SK-N-SH (cell line): ENCODE measurements at regions not wholly inside any gene's neighbourhood (a gene's known extent, or its start where the extent isn't known, plus 50 kb on each side); places are given as distances from the start of the nearest gene placed in this dataset.

Source experiments
- CTCF ChIA-PET: fragments of 300-600, 350-600 bp; formaldehyde crosslinking; extraction: SDS; loops from one replicate; lab custom pipeline; 2021; lab: Yijun Ruan, JAX
- POLR2A ChIA-PET: fragments of 350-600 bp; sonication (Branson Sonifier 250); formaldehyde crosslinking; extraction: SDS; loops from one replicate; lab custom pipeline; 2020; ENCODE audit warnings: antibody characterized with exemption, inconsistent platforms; lab: Yijun Ruan, JAX
- DNase-seq: peaks from one replicate; pipeline ENCODE4 v3.0.0; 2012
- H2AFZ ChIP-seq: fragments of 200-600 bp; sonication (generic); 2 replicates; pipeline ENCODE4 v1.8.1; 2016; ENCODE audit warnings: antibody characterized with exemption, mild to moderate bottlenecking, low read depth
- H3F3A ChIP-seq: fragments of 200-600 bp; sonication (generic); replicated peaks from 2 replicates; pipeline ENCODE3; 2016; ENCODE audit warnings: antibody characterized with exemption, mild to moderate bottlenecking; ENCODE audit not compliant: insufficient read depth
- H3K27ac ChIP-seq, 2 experiments: fragments of 200-500 bp in 1 of 2; fragments of 200-600 bp in 1 of 2; sonication (Bioruptor generic) in 1 of 2; sonication (generic), shearing (Covaris generic) in 1 of 2; 2 replicates each; pipeline versions ENCODE4 v1.5.1 to v1.6.1; 2014 to 2016; ENCODE audit warnings: low read depth in 2 of 2, inconsistent platforms in 1 of 2, low read length in 1 of 2, mild to moderate bottlenecking in 1 of 2, mixed read lengths in 1 of 2
- H3K27me3 ChIP-seq: fragments of 200-600 bp; sonication (generic), shearing (Covaris generic); 2 replicates; pipeline ENCODE4 v1.6.1; 2016; ENCODE audit warnings: mixed run types; ENCODE audit not compliant: insufficient read depth
- H3K36me3 ChIP-seq, 2 experiments: fragments of 200-500 bp in 1 of 2; fragments of 200-600 bp in 1 of 2; sonication (Bioruptor generic) in 1 of 2; sonication (generic) in 1 of 2; replicated peaks in 1 of 2; 2 replicates each; pipeline versions ENCODE3 to v1.5.1; 2014 to 2016; ENCODE audit warnings: low read length in 1 of 2, mild to moderate bottlenecking in 1 of 2; ENCODE audit not compliant: insufficient read depth in 2 of 2, control insufficient read depth in 1 of 2
- H3K4me1 ChIP-seq, 2 experiments: fragments of 200-500 bp in 1 of 2; fragments of 200-600 bp in 1 of 2; sonication (Bioruptor generic) in 1 of 2; sonication (generic), shearing (Covaris generic) in 1 of 2; 2 replicates each; pipeline versions ENCODE4 v1.5.1 to v1.6.1; 2014 to 2016; ENCODE audit warnings: low read depth in 1 of 2, low read length in 1 of 2, mixed run types in 1 of 2; ENCODE audit not compliant: insufficient read depth in 2 of 2, control insufficient read depth in 1 of 2
- H3K4me2 ChIP-seq: fragments of 200-600 bp; sonication (generic), shearing (Covaris generic); 2 replicates; pipeline ENCODE4 v1.6.1; 2017; ENCODE audit warnings: mixed run types
- H3K4me3 ChIP-seq, 2 experiments: fragments of 200-500 bp in 1 of 2; fragments of 200-600 bp in 1 of 2; sonication (Bioruptor generic) in 1 of 2; sonication (generic), shearing (Covaris generic) in 1 of 2; 2 replicates each; pipeline versions ENCODE4 v1.5.1 to v1.8.1; 2014 to 2016; ENCODE audit warnings: low read depth in 2 of 2, inconsistent platforms in 1 of 2, low read length in 1 of 2, mild to moderate bottlenecking in 1 of 2, mixed read lengths in 1 of 2, moderate library complexity in 1 of 2
- H3K79me2 ChIP-seq: fragments of 200-600 bp; sonication (generic); 2 replicates; pipeline ENCODE4 v1.8.1; 2017; ENCODE audit warnings: mild to moderate bottlenecking; ENCODE audit not compliant: insufficient read depth
- H3K9ac ChIP-seq: fragments of 200-600 bp; sonication (generic); 2 replicates; pipeline ENCODE4 v1.6.1; 2017; ENCODE audit warnings: mixed run types
- H3K9me2 ChIP-seq: fragments of 200-600 bp; sonication (generic); 2 replicates; pipeline ENCODE4 v1.6.1; 2017; ENCODE audit warnings: mixed run types
- H3K9me3 ChIP-seq: fragments of 200-600 bp; sonication (generic); 2 replicates; pipeline ENCODE4 v1.6.1; 2017; ENCODE audit warnings: mixed run types, mild to moderate bottlenecking, moderate library complexity
- H4K20me1 ChIP-seq: fragments of 200-600 bp; sonication (generic); 2 replicates; pipeline ENCODE4 v1.6.1; 2017; ENCODE audit warnings: mild to moderate bottlenecking, mixed run types; ENCODE audit not compliant: insufficient read depth
- CTCF ChIP-seq: fragments of 200-600 bp; sonication (generic); IDR thresholded peaks from 2 replicates; pipeline ENCODE4 v1.6.1; 2017; ENCODE audit warnings: antibody characterized with exemption, mild to moderate bottlenecking, moderate library complexity
- EZH2phosphoT487 ChIP-seq: fragments of 200-600 bp; sonication (generic); IDR thresholded peaks from 2 replicates; pipeline ENCODE4 v1.6.1; 2017; ENCODE audit warnings: low read depth, mixed run types, mild to moderate bottlenecking, antibody characterized with exemption, moderate library complexity, borderline replicate concordance
- FOSL2 ChIP-seq: IDR thresholded peaks from 2 replicates; pipeline ENCODE4 v1.4.0; 2012; ENCODE audit warnings: low read depth, mild to moderate bottlenecking, moderate library complexity, borderline replicate concordance
- FOXM1 ChIP-seq: IDR thresholded peaks from 2 replicates; pipeline ENCODE4 v1.4.0; 2012; ENCODE audit warnings: low read depth, mild to moderate bottlenecking
- JUND ChIP-seq: IDR thresholded peaks from 2 replicates; pipeline ENCODE4 v1.4.0; 2012
- MEF2A ChIP-seq: IDR thresholded peaks from 2 replicates; pipeline ENCODE4 v1.4.0; 2012; ENCODE audit warnings: low read depth, borderline replicate concordance
- NRF1 ChIP-seq: IDR thresholded peaks from 2 replicates; pipeline ENCODE4 v1.6.1; 2012; ENCODE audit warnings: low read depth, mild to moderate bottlenecking, low read length
- PBX3 ChIP-seq: IDR thresholded peaks from 2 replicates; pipeline ENCODE4; 2012
- RCOR1 ChIP-seq: fragments of 150-350 bp; IDR thresholded peaks from 2 replicates; pipeline ENCODE4 v1.6.1; 2017; ENCODE audit warnings: antibody characterized with exemption, low read length
- REST ChIP-seq: IDR thresholded peaks from 2 replicates; pipeline ENCODE4 v1.6.1; 2012; ENCODE audit warnings: mild to moderate bottlenecking, low read depth, low read length, moderate library complexity
- RFX5 ChIP-seq: IDR thresholded peaks from 2 replicates; pipeline ENCODE4 v1.6.1; 2012; ENCODE audit warnings: mild to moderate bottlenecking, improper control_type of control experiment, low read length
- SMC3 ChIP-seq: IDR thresholded peaks from 2 replicates; pipeline ENCODE4 v1.6.1; 2012; ENCODE audit warnings: low read depth, low read length, improper control_type of control experiment
- TAF1 ChIP-seq: IDR thresholded peaks from 2 replicates; pipeline ENCODE4 v1.6.1; 2012; ENCODE audit warnings: low read depth, mild to moderate bottlenecking, low read length, moderate library complexity, borderline replicate concordance
- TCF12 ChIP-seq: IDR thresholded peaks from 2 replicates; pipeline ENCODE4 v1.4.0; 2012
- TEAD4 ChIP-seq: IDR thresholded peaks from 2 replicates; pipeline ENCODE4 v1.4.0; 2012; ENCODE audit warnings: mild to moderate bottlenecking, borderline replicate concordance; ENCODE audit not compliant: insufficient read depth
- USF2 ChIP-seq: fragments of 150-350 bp; IDR thresholded peaks from 2 replicates; pipeline ENCODE4 v1.6.1; 2017; ENCODE audit warnings: antibody characterized with exemption, low read length, low read depth, borderline replicate concordance
- ZBTB33 ChIP-seq: IDR thresholded peaks from 2 replicates; pipeline ENCODE4 v1.4.0; 2012; ENCODE audit warnings: low read depth, borderline replicate concordance
- WGBS: methylation state at CpG from one replicate; pipeline ENCODE4 v1.1.6; 2017; ENCODE audit warnings: low lambda C conversion rate; 5-methylcytosine and 5-hydroxymethylcytosine counted together

GRCh38 chr9:28445211-28445610 is 871.9 kb upstream of the C9orf72 start:
- Histone ChIP-seq H3K9me3 (no peaks in the 10 kb centered on the region), H2AFZ (no peak overlapping the region), H3K79me2 (no peaks in the 10 kb centered on the region), H4K20me1 (no peaks in the 10 kb centered on the region), H3K27me3 (no peaks in the 10 kb centered on the region), H3F3A (no peaks in the 10 kb centered on the region), H3K36me3 (no peaks in the 10 kb centered on the region), H3K9ac (no peak overlapping the region), H3K4me2 (no peak overlapping the region), H3K9me2 (no peaks in the 10 kb centered on the region), H3K4me1 (no peaks in the 10 kb centered on the region), H3K27ac (no peak overlapping the region), H3K4me3 (no peak overlapping the region)
- POLR2A ChIA-PET: no interaction called here
- TF ChIP-seq TAF1: no peak
- TF ChIP-seq JUND: no peak
- no peak for TF ChIP-seq CTCF
- no peak for TF ChIP-seq MEF2A
- TF ChIP-seq EZH2phosphoT487: no peak
- TF ChIP-seq NRF1: no peak
- TF ChIP-seq PBX3: no peak
- TF ChIP-seq RCOR1: no peak
- TF ChIP-seq FOXM1: no peak
- no peak for TF ChIP-seq REST
- TF ChIP-seq RFX5: no peak
- no peak for TF ChIP-seq TEAD4
- TF ChIP-seq TCF12: no peak
- no peak for TF ChIP-seq FOSL2
- no peak for TF ChIP-seq ZBTB33
- no peak for TF ChIP-seq USF2
- no peak for TF ChIP-seq SMC3
- 88% methylated on average over 1 of the region's 1 CpG for WGBS
- no peak for DNase-seq
- CTCF ChIA-PET: interaction anchor here (0.8 kb wide), 1 partner anchor 12 kb away, joined by 3 read pairs; no protein-coding TSS in a partner anchor
